Uterus (tissue), 3 donors: ENCODE measurements at regions not wholly inside any gene's neighbourhood (a gene's known extent, or its start where the extent isn't known, plus 50 kb on each side); places are given as distances from the start of the nearest gene placed in this dataset.

Experiments used
- DNase-seq, 2 donors: peaks; one replicate each; pipeline ENCODE4 v3.0.0-alpha.2; 2019 to 2020
- H3K27ac ChIP-seq, 2 donors: fragments of 200-600 bp; sonication (generic); 1 replicate in 1 of 2; 2 replicates in 1 of 2; pipeline ENCODE4 v1.5.1; 2016 to 2018
- H3K27me3 ChIP-seq, 2 donors: fragments of 200-600 bp; sonication (generic); one replicate each; pipeline ENCODE4 v1.5.1; 2018 to 2019; ENCODE audit warnings: control low read depth in 1 of 2
- H3K36me3 ChIP-seq, 2 donors: fragments of 200-600 bp; sonication (generic); one replicate each; pipeline ENCODE4 v1.5.1; 2019; ENCODE audit warnings: control low read depth in 1 of 2
- H3K4me1 ChIP-seq, 2 donors: fragments of 200-600 bp; sonication (generic); one replicate each; pipeline ENCODE4 v1.5.1; 2018 to 2019; ENCODE audit warnings: control low read depth in 1 of 2
- H3K4me3 ChIP-seq, 2 donors: fragments of 200-600 bp; sonication (generic); 1 replicate in 1 of 2; 2 replicates in 1 of 2; pipeline ENCODE4 v1.5.1; 2018 to 2019; ENCODE audit warnings: mild to moderate bottlenecking in 1 of 2
- H3K9me3 ChIP-seq, 2 donors: fragments of 200-600 bp; sonication (generic); one replicate each; pipeline ENCODE4 v1.5.1; 2019; ENCODE audit warnings: control low read depth in 1 of 2
- POLR2A ChIP-seq, 2 donors: fragments of 450-650 bp; IDR thresholded peaks; one replicate each; pipeline ENCODE4 v1.6.1; 2016; ENCODE audit warnings: antibody characterized with exemption in 2 of 2, mild to moderate bottlenecking in 1 of 2, moderate library complexity in 1 of 2
- intact Hi-C: fragments of 100-400 bp; cut with DNase I; formaldehyde crosslinking; loops from one replicate; pipeline ENCODE4 v1.15.1; 2023; ENCODE audit warnings: low total_unique reads
- TF ChIP-seq, protein P1 (sequence below), 4 experiments: fragments of 200-600 bp in 2 of 4; fragments of 450-650 bp in 2 of 4; sonication (generic) in 2 of 4; IDR thresholded peaks; one replicate each; pipeline ENCODE4 v1.5.1; 2016 to 2019; ENCODE audit warnings: antibody characterized with exemption in 4 of 4, mild to moderate bottlenecking in 2 of 4, moderate library complexity in 1 of 4
- donor health status: DM: yes; HTN: yes; CAD: no.

DNA sequence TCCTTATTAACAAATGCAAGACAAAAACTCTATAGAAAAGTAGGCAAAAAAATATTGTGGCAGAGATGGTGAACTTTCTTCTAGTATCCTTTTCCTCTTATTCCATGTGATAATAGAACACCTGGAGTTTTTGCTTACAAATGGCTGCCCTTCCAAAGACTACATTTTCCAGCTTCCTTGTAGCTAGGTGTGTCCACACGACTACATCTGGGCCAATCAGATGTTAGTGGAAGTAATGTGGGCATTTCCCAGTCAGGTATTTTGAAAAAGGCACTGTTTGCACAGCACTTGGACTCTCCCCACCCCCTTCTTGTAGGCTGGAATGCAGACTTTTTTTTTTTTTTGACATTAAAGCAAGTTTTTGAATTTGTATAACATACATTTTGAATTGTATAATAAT, 105.5 kb upstream of the TBX20 start:
- Histone ChIP-seq H3K27ac (no peak overlapping the region), H3K4me3 (no peak overlapping the region), H3K36me3 (no peaks in the 10 kb centered on the region), H3K9me3 (no peaks in the 10 kb centered on the region), H3K4me1 (no peaks in the 10 kb centered on the region), H3K27me3 (no peaks in the 10 kb centered on the region)
- no peak for TF ChIP-seq POLR2A (IDR thresholded peaks at IDR 0.05)
- TF ChIP-seq, protein P1, sequence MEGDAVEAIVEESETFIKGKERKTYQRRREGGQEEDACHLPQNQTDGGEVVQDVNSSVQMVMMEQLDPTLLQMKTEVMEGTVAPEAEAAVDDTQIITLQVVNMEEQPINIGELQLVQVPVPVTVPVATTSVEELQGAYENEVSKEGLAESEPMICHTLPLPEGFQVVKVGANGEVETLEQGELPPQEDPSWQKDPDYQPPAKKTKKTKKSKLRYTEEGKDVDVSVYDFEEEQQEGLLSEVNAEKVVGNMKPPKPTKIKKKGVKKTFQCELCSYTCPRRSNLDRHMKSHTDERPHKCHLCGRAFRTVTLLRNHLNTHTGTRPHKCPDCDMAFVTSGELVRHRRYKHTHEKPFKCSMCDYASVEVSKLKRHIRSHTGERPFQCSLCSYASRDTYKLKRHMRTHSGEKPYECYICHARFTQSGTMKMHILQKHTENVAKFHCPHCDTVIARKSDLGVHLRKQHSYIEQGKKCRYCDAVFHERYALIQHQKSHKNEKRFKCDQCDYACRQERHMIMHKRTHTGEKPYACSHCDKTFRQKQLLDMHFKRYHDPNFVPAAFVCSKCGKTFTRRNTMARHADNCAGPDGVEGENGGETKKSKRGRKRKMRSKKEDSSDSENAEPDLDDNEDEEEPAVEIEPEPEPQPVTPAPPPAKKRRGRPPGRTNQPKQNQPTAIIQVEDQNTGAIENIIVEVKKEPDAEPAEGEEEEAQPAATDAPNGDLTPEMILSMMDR (IDR thresholded peaks at IDR 0.05), result no peak
- no peak for DNase-seq
- intact Hi-C loops, result no loop called here

DNA sequence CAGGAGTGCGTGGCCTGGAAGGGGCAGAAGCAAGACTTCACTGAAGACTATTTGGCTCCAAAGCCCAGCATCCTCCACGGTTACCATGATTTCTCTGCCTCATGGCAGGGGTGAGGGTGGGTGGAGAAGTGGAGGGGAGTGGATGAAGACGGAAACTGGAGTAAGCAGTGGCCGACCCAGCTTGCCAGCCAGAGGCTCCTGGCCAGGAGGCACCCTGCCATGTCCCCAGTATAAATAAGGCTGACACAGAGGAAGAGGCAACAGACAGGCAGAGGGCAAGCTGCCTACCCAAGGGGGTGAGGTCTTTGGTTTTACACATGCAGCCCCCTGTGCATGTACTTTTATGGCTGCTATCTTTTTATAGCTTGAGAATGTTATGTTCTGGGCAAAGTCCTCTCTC, 102.6 kb upstream of the TBX20 start:
- Histone ChIP-seq H3K4me3 (no peak overlapping the region), H3K27me3 (no peaks in the 10 kb centered on the region), H3K36me3 (no peaks in the 10 kb centered on the region), H3K9me3 (no peaks in the 10 kb centered on the region), H3K4me1 (no peaks in the 10 kb centered on the region), H3K27ac (no peak overlapping the region)
- no peak for DNase-seq
- TF ChIP-seq, protein P1 (IDR thresholded peaks at IDR 0.05), result no peak
- TF ChIP-seq POLR2A (IDR thresholded peaks at IDR 0.05), result no peak
- intact Hi-C loops, result no loop called here

DNA sequence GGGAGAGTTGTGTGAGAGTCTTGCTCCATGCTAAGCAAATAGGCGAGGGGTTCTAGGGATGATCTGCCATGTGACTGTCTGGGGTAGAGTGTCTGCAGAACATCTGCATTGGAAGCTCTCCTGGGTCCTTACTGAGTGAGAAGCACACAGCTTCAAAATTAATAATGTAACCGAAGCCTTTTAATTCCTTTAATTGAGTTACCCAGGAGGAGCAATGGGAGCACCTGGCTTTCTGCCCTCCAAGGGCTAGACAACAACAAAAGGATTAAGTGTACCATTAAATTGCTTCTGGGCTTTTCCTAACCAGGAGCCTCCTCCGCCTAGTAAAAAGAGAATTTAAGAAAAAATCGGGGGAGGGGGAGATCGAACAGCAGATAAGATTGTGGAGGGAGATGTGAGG, 102.0 kb upstream of the TBX20 start:
- TF ChIP-seq, protein P1 (IDR thresholded peaks at IDR 0.05), result no peak
- TF ChIP-seq POLR2A (IDR thresholded peaks at IDR 0.05), result no peak
- intact Hi-C loops, result no loop called here
- Histone ChIP-seq H3K4me3 (no peak overlapping the region), H3K4me1 (no peaks in the 10 kb centered on the region), H3K27me3 (no peaks in the 10 kb centered on the region), H3K9me3 (no peaks in the 10 kb centered on the region), H3K36me3 (no peaks in the 10 kb centered on the region), H3K27ac (no peak overlapping the region)
- DNase-seq, result no peak

DNA sequence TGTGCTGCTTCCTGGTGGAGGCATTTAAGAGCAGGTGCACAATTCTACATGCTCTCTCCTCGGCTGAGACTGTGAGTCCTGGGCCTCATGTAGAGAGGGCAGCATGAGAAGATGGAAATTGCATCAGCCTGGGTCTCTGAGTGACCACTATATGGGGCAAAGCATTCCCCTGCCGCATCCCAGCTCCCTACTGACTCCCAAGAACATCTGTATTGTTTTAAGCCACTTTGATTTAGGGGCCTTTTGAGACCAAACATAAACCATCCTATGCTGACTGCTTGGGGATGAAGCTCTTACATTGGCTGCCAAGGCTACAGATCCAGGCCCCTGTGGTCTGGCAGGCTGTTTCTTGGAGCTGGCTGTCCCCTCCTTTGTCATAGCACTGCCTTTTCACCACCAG, 101.3 kb upstream of the TBX20 start:
- Histone ChIP-seq H3K9me3 (no peaks in the 10 kb centered on the region), H3K36me3 (no peaks in the 10 kb centered on the region), H3K27me3 (no peaks in the 10 kb centered on the region), H3K27ac (no peak overlapping the region), H3K4me3 (no peak overlapping the region), H3K4me1 (no peaks in the 10 kb centered on the region)
- no peak for TF ChIP-seq POLR2A (IDR thresholded peaks at IDR 0.05)
- TF ChIP-seq, protein P1 (IDR thresholded peaks at IDR 0.05), result no peak
- intact Hi-C loops, result no loop called here
- no peak for DNase-seq

DNA sequence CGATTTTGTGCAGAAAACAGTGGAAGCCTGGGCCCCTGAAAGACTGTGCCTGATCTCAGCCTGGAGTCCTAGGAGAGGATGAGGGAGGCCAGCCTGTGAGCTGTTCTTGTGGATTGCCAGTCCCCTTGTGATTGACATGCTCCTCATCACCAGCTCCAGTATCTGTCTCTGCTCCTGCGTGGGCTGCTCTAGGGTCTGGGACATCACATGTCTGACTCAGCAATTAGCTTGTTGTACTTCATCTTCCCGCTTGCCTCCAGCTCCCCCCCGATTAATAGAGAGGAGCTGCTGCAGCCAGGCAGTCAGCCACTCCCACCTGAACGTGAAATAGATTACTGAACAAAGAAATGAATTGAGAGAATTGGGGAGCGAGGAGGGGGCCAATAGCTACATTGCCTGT, 99.6 kb upstream of the TBX20 start:
- no peaks in the 10 kb centered on the region for H3K9me3 ChIP-seq
- TF ChIP-seq POLR2A (IDR thresholded peaks at IDR 0.05), result no peak
- TF ChIP-seq, protein P1 (IDR thresholded peaks at IDR 0.05), result no peak
- no peaks in the 10 kb centered on the region for H3K4me1 ChIP-seq
- intact Hi-C loops, result no loop called here
- H3K27ac ChIP-seq, result no peak overlapping the region
- no peaks in the 10 kb centered on the region for H3K27me3 ChIP-seq
- no peak for DNase-seq
- H3K4me3 ChIP-seq, result no peak overlapping the region
- H3K36me3 ChIP-seq, result no peaks in the 10 kb centered on the region
